ENCODE measurements at regions not wholly inside any gene's neighbourhood (a gene's known extent, or its start where the extent isn't known, plus 50 kb on each side); places are given as distances from the start of the nearest gene placed in this dataset.

DNA sequence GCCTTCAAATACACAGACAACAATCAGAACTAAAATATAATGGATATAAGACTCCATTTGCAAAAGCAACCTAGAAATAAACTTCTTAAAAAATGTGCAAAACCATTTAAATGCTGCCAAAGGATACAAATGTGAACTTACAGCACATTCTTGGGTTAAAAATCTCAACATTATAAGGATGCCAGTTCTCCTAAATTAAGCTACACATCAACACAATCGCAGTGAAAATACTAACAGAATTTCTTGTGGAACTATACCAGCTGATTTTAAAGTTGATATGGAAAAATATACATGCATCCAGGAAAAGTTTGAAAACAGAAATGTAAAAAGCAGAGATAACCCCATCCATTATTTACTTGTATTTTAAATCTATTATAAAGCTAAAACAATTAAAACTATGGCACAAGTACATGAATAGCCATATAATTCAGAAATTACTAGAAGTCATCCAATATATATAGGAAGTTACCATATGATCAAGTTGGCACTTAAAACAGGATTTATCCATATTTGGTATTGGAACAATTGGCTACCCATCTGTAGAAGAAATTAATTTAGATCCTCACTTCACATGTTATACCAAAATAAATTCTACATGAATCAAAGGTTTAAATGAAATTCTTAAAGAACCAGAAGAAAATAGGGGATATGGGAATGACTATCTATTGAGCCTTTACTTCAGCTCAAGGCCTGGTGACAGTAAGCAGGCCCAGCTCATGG lies 151.7 kb upstream of the GLI2 start:
- Histone ChIP-seq H3K4me3 (no peak overlapping the region), H3K27ac (no peak overlapping the region), H3K9me3 (no peaks in the 10 kb centered on the region), H3K27me3 (ENCODE audit: low read depth) (peaks cover 20% of the 10 kb centered on the region), H3K4me1 (no peaks in the 10 kb centered on the region), H3K36me3 (no peaks in the 10 kb centered on the region)
- DNase-seq: no peak
- intact Hi-C loops (cut with DNase I): no loop called here
- no peak for ATAC-seq
- TF ChIP-seq, protein P1, sequence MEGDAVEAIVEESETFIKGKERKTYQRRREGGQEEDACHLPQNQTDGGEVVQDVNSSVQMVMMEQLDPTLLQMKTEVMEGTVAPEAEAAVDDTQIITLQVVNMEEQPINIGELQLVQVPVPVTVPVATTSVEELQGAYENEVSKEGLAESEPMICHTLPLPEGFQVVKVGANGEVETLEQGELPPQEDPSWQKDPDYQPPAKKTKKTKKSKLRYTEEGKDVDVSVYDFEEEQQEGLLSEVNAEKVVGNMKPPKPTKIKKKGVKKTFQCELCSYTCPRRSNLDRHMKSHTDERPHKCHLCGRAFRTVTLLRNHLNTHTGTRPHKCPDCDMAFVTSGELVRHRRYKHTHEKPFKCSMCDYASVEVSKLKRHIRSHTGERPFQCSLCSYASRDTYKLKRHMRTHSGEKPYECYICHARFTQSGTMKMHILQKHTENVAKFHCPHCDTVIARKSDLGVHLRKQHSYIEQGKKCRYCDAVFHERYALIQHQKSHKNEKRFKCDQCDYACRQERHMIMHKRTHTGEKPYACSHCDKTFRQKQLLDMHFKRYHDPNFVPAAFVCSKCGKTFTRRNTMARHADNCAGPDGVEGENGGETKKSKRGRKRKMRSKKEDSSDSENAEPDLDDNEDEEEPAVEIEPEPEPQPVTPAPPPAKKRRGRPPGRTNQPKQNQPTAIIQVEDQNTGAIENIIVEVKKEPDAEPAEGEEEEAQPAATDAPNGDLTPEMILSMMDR (IDR thresholded peaks at IDR 0.05): no peak

DNA sequence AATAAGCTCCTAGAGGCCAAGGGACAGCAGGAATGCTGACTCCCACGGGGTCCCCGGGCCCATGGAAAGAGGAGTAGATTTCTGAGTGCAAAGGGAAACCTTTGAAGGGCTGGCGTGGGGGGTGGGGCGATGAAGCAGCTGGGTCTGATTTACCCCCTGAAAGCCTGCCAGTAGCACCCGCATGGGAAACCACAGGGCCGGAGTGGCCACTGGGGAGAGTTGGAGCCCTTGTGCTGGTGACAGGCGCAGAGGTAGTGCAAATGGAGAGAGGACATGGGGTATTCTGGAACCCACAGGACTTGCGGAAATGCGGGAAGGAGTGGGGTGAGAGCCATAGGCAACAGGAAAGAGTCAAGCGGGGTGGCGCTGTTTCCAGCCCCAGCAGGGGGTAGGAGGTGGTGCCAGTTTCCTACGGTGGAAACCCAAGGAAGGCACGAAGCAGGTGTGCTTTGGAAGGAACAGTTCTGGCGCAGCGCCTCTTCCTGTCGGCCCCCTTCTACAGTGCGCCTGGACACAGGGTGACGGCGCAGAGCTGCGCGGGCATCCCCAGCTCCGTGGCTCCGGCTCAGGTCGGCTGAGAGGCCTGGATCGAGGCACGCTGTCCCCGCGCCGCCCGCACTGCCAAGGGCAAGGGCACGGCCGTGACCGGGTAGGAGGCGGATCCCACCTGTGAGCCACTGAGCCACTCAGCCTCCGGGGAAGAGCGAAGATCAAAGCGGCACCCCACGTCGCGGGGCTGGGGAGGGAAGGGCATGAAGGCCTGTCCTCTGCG lies 149.0 kb upstream of the GLI2 start:
- Histone ChIP-seq H3K27ac (no peak overlapping the region), H3K27me3 (ENCODE audit: low read depth) (peaks cover 20% of the 10 kb centered on the region), H3K36me3 (no peaks in the 10 kb centered on the region), H3K4me1 (no peaks in the 10 kb centered on the region), H3K9me3 (no peaks in the 10 kb centered on the region), H3K4me3 (no peak overlapping the region)
- TF ChIP-seq, protein P1 (IDR thresholded peaks at IDR 0.05): no peak
- peak; percentile 60 for DNase-seq
- ATAC-seq: peak; percentile 55
- intact Hi-C loops (cut with DNase I): no loop called here

DNA sequence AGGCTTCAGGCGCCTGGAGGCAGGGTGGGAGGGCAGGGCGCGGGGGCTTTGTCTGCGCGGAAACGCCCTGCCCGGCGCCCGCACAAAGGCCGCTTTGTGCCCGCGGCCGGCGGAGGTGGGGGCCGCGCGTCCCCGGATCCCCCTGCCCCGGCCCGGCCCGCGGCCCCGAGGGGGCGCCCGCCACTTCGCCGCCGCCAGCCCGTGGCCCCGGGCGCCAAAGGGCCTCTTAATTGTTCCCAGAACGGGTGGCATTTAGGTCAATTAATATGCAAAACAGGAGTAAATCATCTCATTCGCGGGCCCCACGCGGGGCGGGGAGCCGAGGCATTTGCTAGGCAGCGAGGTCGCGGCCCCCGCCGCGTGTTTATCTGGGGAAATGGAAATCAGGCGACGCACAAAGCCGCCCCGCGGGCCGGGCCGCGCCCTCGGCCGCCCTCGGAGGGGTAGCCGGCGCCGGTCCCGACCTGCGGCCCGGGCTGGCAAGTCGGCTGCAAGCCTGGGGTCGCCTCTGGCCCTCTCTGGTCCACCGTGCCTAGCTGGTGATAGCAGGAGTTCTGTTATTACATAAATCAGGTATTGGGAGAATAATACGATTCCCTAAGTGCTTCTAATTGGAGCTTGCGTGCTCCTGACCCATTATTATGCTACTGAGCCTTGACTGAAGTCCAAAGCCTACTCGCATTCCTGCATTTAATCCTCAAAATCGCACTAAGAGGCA lies 148.2 kb upstream of the GLI2 start:
- Histone ChIP-seq H3K36me3 (no peaks in the 10 kb centered on the region), H3K4me1 (no peaks in the 10 kb centered on the region), H3K27ac (no peak overlapping the region), H3K4me3 (no peak overlapping the region), H3K27me3 (ENCODE audit: low read depth) (peaks cover 20% of the 10 kb centered on the region), H3K9me3 (no peaks in the 10 kb centered on the region)
- ATAC-seq: peak in 1 of 2 donors; percentile 16
- intact Hi-C loops (cut with DNase I): no loop called here
- DNase-seq: no peak
- TF ChIP-seq, protein P1 (IDR thresholded peaks at IDR 0.05): no peak

DNA sequence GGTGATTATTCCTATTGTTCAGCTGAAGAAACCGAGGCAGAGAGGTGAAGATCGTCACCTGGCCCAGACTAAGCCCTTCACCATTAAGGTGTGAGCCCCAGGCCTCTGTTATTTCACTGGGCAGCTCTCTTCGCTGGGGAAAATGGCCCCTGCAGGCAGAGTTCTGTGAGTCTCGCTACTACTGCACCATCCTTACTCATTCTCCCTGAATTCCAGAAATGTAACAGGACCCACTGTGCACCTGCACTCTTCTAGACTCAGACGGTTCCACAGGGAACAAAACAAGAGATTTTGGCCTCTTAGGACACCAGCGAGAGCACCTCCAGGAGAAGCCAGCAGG lies 147.7 kb upstream of the GLI2 start:
- Histone ChIP-seq H3K36me3 (no peaks in the 10 kb centered on the region), H3K27ac (no peak overlapping the region), H3K4me1 (no peaks in the 10 kb centered on the region), H3K4me3 (no peak overlapping the region), H3K9me3 (no peaks in the 10 kb centered on the region), H3K27me3 (ENCODE audit: low read depth) (peaks cover 20% of the 10 kb centered on the region)
- intact Hi-C loops (cut with DNase I): no loop called here
- DNase-seq (no peak), ATAC-seq (no peak)
- TF ChIP-seq, protein P1 (IDR thresholded peaks at IDR 0.05): no peak

DNA sequence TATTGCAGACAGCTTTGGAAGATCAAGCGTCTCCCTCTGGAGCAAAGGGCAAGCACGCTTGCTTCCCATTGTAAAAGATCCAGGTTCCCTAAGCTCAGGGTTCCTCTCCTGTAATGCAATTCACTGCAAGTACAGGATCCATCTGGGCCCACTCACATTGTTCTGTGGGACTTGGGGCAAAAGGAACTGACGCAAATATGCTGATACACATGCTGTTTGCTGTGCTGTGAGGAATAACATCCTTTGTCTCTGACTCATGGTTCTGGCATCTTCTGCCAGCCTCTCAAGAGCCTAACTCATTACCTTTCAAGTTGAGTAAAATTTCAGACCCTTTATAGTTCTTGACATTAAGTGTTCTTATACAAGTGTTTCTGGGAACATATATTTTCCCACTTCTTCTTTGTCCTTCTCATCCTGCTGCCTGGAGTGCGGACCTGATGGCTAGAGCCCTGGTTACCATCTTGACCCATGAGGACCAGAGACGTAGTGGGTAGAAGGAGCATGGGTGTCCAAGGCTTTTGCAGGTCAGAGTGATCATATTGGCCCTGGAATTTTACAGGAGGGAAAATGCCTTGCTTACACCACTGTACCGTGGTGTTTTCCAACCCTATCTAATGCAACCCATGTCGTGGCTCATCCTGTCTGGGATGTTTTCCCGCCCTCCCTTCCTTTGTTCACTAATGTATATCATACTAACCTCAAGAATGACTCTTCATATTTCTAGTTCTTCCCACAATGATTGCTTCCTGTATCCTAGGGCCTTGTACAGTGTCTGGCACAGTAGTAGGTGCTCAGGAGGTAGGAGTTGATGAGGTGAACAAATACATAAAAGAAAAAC lies 145.7 kb upstream of the GLI2 start:
- Histone ChIP-seq H3K27ac (no peak overlapping the region), H3K4me3 (no peak overlapping the region), H3K36me3 (no peaks in the 10 kb centered on the region), H3K9me3 (no peaks in the 10 kb centered on the region), H3K4me1 (no peaks in the 10 kb centered on the region), H3K27me3 (ENCODE audit: low read depth) (peaks cover 20% of the 10 kb centered on the region)
- DNase-seq (no peak), ATAC-seq (peak; percentile 80 to 88)
- TF ChIP-seq, protein P1 (IDR thresholded peaks at IDR 0.05): no peak
- intact Hi-C loops (cut with DNase I): no loop called here
